HepG2 (cell line): ENCODE measurements at regions not wholly inside any gene's neighbourhood (a gene's known extent, or its start where the extent isn't known, plus 50 kb on each side); places are given as distances from the start of the nearest gene placed in this dataset.

Experiments
- ATAC-seq: fragments of 200-7000 bp; cut with Tn5 transposase; 3 replicates; pipeline ENCODE4 v1.9.1; 2020; ENCODE audit warnings: mild to moderate bottlenecking, moderate library complexity
- BruUV-seq: library from RNA; stranded (reverse); fragments of 400-500 nt; replicated peaks from 2 replicates; lab custom pipeline; 2021; lab: Mats Ljungman, UMichigan
- CTCF ChIA-PET: fragments of 300-600 bp; formaldehyde crosslinking; extraction: SDS; loops from one replicate; lab custom pipeline; 2021; ENCODE audit warnings: low total read pairs, inconsistent platforms, low intra/inter-chr PET ratio; lab: Yijun Ruan, JAX
- POLR2A ChIA-PET: fragments of 350-600 bp; sonication (Branson Sonifier 250); formaldehyde crosslinking; loops from one replicate; lab custom pipeline; 2020; ENCODE audit warnings: antibody characterized with exemption, inconsistent platforms; lab: Yijun Ruan, JAX
- DNase-seq: peaks from one replicate; pipeline ENCODE4 v3.0.0-alpha.2; 2015; ENCODE audit warnings: low spot score
- FAIRE-seq: peaks from 3 replicates; lab custom pipeline; 2011; peaks lifted over from hg19 to GRCh38; lab: Jason Lieb, UNC
- H2AFZ ChIP-seq: one replicate; pipeline ENCODE4 v1.6.1; 2011; ENCODE audit warnings: low read length, inconsistent platforms
- H3K27ac ChIP-seq: fragments of 300-600 bp; 3 replicates; pipeline ENCODE4 v1.8.0; 2011; ENCODE audit warnings: mixed run types, mild to moderate bottlenecking, mixed read lengths, low read length, inconsistent platforms; ENCODE audit not compliant: insufficient read depth; ENCODE audit errors: extremely low read length
- H3K27me3 ChIP-seq, 2 experiments: fragments of 200-600 bp in 1 of 2; 2 replicates in 1 of 2; 3 replicates in 1 of 2; pipeline versions ENCODE4 v1.6.0 to v1.8.0; 2011; ENCODE audit warnings: low read length in 2 of 2, mild to moderate bottlenecking in 2 of 2, moderate library complexity in 2 of 2, inconsistent platforms in 1 of 2; ENCODE audit not compliant: insufficient read depth in 2 of 2, control insufficient read depth in 1 of 2
- H3K36me3 ChIP-seq, 2 experiments: fragments of 200-600 bp in 1 of 2; replicated peaks in 1 of 2; 2 replicates in 1 of 2; 3 replicates in 1 of 2; pipeline versions ENCODE4 v1.5.1 to v1.8.0; 2011; ENCODE audit warnings: low read length in 2 of 2, inconsistent platforms in 1 of 2; ENCODE audit not compliant: insufficient read depth in 2 of 2, control insufficient read depth in 1 of 2
- H3K4me1 ChIP-seq: 2 replicates; pipeline ENCODE4 v1.5.1; 2012; ENCODE audit warnings: low read length, inconsistent platforms; ENCODE audit not compliant: insufficient read depth
- H3K4me2 ChIP-seq: 2 replicates; pipeline ENCODE4 v1.6.0; 2011; ENCODE audit warnings: low read depth, low read length, inconsistent platforms
- H3K4me3 ChIP-seq, 3 experiments: fragments of 200-600 bp in 1 of 3; sonication (generic), shearing (Covaris generic) in 1 of 3; replicated peaks in 1 of 3; 2 replicates each; pipeline ENCODE4 v1.5.1; 2011 to 2016; ENCODE audit warnings: low read length in 3 of 3, inconsistent platforms in 2 of 3, low read depth in 2 of 3, mild to moderate bottlenecking in 2 of 3, control low read depth in 1 of 3, mixed read lengths in 1 of 3; ENCODE audit not compliant: insufficient read depth in 1 of 3
- H3K79me2 ChIP-seq: one replicate; pipeline ENCODE4 v1.6.1; 2011; ENCODE audit warnings: low read length, inconsistent platforms; ENCODE audit not compliant: insufficient read depth
- H3K9ac ChIP-seq: 2 replicates; pipeline ENCODE4 v1.6.0; 2011; ENCODE audit warnings: mild to moderate bottlenecking, low read depth, low read length, inconsistent platforms; ENCODE audit not compliant: insufficient read depth
- H3K9me3 ChIP-seq: 2 replicates; pipeline ENCODE4 v1.5.1; 2012; ENCODE audit warnings: mild to moderate bottlenecking, low read length
- H4K20me1 ChIP-seq: 2 replicates; pipeline ENCODE4 v1.6.0; 2011; ENCODE audit warnings: inconsistent platforms, mild to moderate bottlenecking, low read length, moderate library complexity; ENCODE audit not compliant: insufficient read depth
- GZF1 ChIP-seq: sonication (generic); formaldehyde crosslinking; IDR thresholded peaks from 2 replicates; pipeline ENCODE4 v1.5.1; 2020; ENCODE audit warnings: mild to moderate bottlenecking, missing genetic modification reagents
- KLF9 ChIP-seq: IDR thresholded peaks from 2 replicates; pipeline ENCODE4 v1.6.1; 2016; ENCODE audit warnings: low read depth
- MTA1 ChIP-seq: sonication (generic); formaldehyde crosslinking; IDR thresholded peaks from 2 replicates; pipeline ENCODE4 v1.4.0; 2020; ENCODE audit warnings: missing genetic modification reagents, mild to moderate bottlenecking, borderline replicate concordance
- RFXAP ChIP-seq: sonication (generic); formaldehyde crosslinking; IDR thresholded peaks from 2 replicates; pipeline ENCODE4 v1.4.0; 2020; ENCODE audit warnings: missing genetic modification reagents, borderline replicate concordance
- SIX4 ChIP-seq: sonication (generic); formaldehyde crosslinking; IDR thresholded peaks from 2 replicates; pipeline ENCODE4 v1.4.0; 2020; ENCODE audit warnings: missing genetic modification reagents
- SP5 ChIP-seq: IDR thresholded peaks from 2 replicates; pipeline ENCODE4 v1.6.1; 2016; ENCODE audit warnings: low read depth, borderline replicate concordance
- TRAFD1 ChIP-seq: sonication (generic); formaldehyde crosslinking; IDR thresholded peaks from 2 replicates; pipeline ENCODE4 v1.5.1; 2020; ENCODE audit warnings: missing genetic modification reagents, mild to moderate bottlenecking, borderline replicate concordance
- ZNF383 ChIP-seq: sonication (generic); formaldehyde crosslinking; IDR thresholded peaks from 2 replicates; pipeline ENCODE4 v1.4.0; 2020; ENCODE audit warnings: missing genetic modification reagents, mild to moderate bottlenecking, borderline replicate concordance
- ZNF496 ChIP-seq: sonication (generic); formaldehyde crosslinking; IDR thresholded peaks from 2 replicates; pipeline ENCODE4 v1.8.1; 2023; ENCODE audit warnings: mild to moderate bottlenecking, moderate library complexity, missing genetic modification reagents; ENCODE audit not compliant: insufficient replicate concordance
- ZNF570 ChIP-seq: sonication (generic); formaldehyde crosslinking; IDR thresholded peaks from 2 replicates; pipeline ENCODE4 v1.4.0; 2020; ENCODE audit warnings: mild to moderate bottlenecking, missing genetic modification reagents, borderline replicate concordance
- ZNF761 ChIP-seq: sonication (generic); formaldehyde crosslinking; conservative IDR thresholded peaks from 2 replicates; pipeline ENCODE4 v1.4.0; 2020; ENCODE audit warnings: mild to moderate bottlenecking, missing genetic modification reagents
- WGBS: methylation state at CpG from one replicate; pipeline ENCODE4 v1.1.6; 2017; ENCODE audit warnings: low lambda C conversion rate; 5-methylcytosine and 5-hydroxymethylcytosine counted together
- in situ Hi-C: cut with HindIII; loops from 2 replicates; pipeline ENCODE4 v1.10.0; 2017; ENCODE audit warnings: low pct_unique_long_range_greater_than_20kb; ENCODE audit not compliant: extremely low pct_ligation_motif_present
- intact Hi-C: fragments of 100-400 bp; cut with micrococcal nuclease; formaldehyde crosslinking; loops from one replicate; pipeline ENCODE4 v1.10.0; 2022; ENCODE audit not compliant: unreplicated experiment
- TF ChIP-seq, protein P1 (sequence below): sonication (generic); formaldehyde crosslinking; IDR thresholded peaks from 2 replicates; pipeline ENCODE4 v1.8.0; 2022; ENCODE audit warnings: missing genetic modification reagents, mild to moderate bottlenecking, inconsistent platforms, borderline replicate concordance
- TF ChIP-seq, protein P2 (sequence below): IDR thresholded peaks from 2 replicates; pipeline ENCODE4 v1.6.1; 2016; ENCODE audit warnings: missing biosample characterization, missing genetic modification reagents, low read depth
- TF ChIP-seq, protein P3 (sequence below): sonication (generic); formaldehyde crosslinking; IDR thresholded peaks from 2 replicates; pipeline ENCODE4 v1.5.1; 2020; ENCODE audit warnings: mild to moderate bottlenecking, missing genetic modification reagents

- Histone ChIP-seq H3K9me3 (0 out of 2 replicates have a peak, but pooled peaks cover 3% of the 10 kb centered on the region), H2AFZ (no peak overlapping the region), H3K4me1 (no peaks in the 10 kb centered on the region), H3K27me3 (no peaks in the 10 kb centered on the region), H3K4me3 (no peak overlapping the region), H3K79me2 (no peaks in the 10 kb centered on the region), H3K9ac (no peak overlapping the region), H4K20me1 (no peaks in the 10 kb centered on the region), H3K27ac (no peak overlapping the region), H3K4me2 (no peak overlapping the region), H3K36me3 (no peaks in the 10 kb centered on the region)
- ATAC-seq = no peak
- CTCF ChIA-PET = no interaction called here
- WGBS = 2% methylated on average over 3 of the region's 3 CpGs
- intact Hi-C loops (no loop called here), in situ Hi-C loops (no loop called here)
- DNase-seq = no peak
- FAIRE-seq = no peak
- no TSS peak for BruUV-seq
- POLR2A ChIA-PET = no interaction called here
- TF ChIP-seq KLF9 (CRISPR knock-in tag) = no peak
- TF ChIP-seq SP5 (CRISPR knock-in tag) = no peak
- TF ChIP-seq ZNF761 (CRISPR knock-in tag) = no peak
- no peak for TF ChIP-seq ZNF383 (CRISPR knock-in tag)
- TF ChIP-seq, protein P1, sequence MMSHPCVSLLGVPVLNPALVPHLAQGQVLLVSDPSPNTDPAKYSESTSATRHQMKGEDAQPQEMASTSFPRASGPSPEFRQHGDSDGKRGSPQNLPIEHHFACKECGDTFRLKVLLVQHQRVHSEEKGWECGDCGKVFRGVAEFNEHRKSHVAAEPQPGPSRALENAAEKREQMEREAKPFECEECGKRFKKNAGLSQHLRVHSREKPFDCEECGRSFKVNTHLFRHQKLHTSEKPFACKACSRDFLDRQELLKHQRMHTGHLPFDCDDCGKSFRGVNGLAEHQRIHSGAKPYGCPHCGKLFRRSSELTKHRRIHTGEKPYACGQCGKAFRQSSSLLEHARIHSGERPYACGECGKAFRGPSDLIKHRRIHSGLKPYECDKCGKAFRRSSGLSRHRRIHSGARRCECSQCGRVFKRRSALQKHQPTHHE (CRISPR knock-in tag) = no peak
- no peak for TF ChIP-seq SIX4 (CRISPR knock-in tag)
- TF ChIP-seq, protein P2, sequence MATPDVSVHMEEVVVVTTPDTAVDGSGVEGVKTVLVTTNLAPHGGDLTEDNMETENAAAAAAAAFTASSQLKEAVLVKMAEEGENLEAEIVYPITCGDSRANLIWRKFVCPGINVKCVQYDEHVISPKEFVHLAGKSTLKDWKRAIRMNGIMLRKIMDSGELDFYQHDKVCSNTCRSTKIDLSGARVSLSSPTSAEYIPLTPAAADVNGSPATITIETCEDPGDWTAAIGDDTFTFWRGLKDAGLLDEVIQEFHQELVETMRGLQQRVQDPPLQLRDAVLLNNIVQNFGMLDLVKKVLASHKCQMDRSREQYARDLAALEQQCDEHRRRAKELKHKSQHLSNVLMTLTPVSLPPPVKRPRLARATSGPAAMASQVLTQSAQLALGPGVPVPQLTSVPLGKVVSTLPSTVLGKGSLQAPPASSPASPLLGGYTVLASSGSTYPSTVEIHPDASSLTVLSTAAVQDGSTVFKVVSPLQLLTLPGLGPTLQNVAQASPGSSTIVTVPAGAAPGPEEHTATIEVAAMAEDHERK (CRISPR knock-in tag) = no peak
- TF ChIP-seq GZF1 (CRISPR knock-in tag) = no peak
- TF ChIP-seq TRAFD1 (CRISPR knock-in tag) = no peak
- TF ChIP-seq ZNF570 (CRISPR knock-in tag) = no peak
- no peak for TF ChIP-seq RFXAP (CRISPR knock-in tag)
- TF ChIP-seq, protein P3, sequence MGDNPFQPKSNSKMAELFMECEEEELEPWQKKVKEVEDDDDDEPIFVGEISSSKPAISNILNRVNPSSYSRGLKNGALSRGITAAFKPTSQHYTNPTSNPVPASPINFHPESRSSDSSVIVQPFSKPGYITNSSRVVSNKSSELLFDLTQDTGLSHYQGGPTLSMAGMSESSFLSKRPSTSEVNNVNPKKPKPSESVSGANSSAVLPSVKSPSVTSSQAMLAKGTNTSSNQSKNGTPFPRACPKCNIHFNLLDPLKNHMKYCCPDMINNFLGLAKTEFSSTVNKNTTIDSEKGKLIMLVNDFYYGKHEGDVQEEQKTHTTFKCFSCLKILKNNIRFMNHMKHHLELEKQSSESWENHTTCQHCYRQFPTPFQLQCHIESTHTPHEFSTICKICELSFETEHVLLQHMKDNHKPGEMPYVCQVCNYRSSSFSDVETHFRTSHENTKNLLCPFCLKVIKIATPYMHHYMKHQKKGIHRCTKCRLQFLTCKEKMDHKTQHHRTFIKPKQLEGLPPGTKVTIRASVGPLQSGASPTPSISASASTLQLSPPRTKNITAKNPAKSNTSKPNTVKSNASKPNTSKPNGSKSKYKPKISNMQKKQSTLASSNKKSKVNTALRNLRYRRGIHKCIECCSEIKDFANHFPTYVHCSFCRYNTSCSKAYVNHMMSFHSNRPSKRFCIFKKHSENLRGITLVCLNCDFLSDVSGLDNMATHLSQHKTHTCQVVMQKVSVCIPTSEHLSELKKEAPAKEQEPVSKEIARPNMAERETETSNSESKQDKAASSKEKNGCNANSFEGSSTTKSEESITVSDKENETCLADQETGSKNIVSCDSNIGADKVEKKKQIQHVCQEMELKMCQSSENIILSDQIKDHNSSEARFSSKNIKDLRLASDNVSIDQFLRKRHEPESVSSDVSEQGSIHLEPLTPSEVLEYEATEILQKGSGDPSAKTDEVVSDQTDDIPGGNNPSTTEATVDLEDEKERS = no peak
- no peak for TF ChIP-seq ZNF496
- no peak for TF ChIP-seq MTA1
These were observed 462.3 kb upstream of the POT1 start for GRCh38 chr7:125391921-125392320.
